ENCODE measurements at regions not wholly inside any gene's neighbourhood (a gene's known extent, or its start where the extent isn't known, plus 50 kb on each side); places are given as distances from the start of the nearest gene placed in this dataset.
"Not testable (repeated sequence)": the region's sequence is repeated elsewhere in the genome, so short reads cannot be mapped to it uniquely, and the experiment has no call there.

GRCh38 chr5:111976705-111977435, 219.9 kb upstream of the NREP start:
- peak; percentile 58 for DNase-seq (ENCODE audit: low spot score)

- DNase-seq (ENCODE audit: low spot score) = no peak
Observed at GRCh38 chr5:111975133-111975532, 218.1 kb upstream of the NREP start.

GRCh38 chr5:111973961-111974360, 217.0 kb upstream of the NREP start:
- peak; percentile 41 for DNase-seq (ENCODE audit: low spot score)

- no peak for DNase-seq (ENCODE audit: low spot score)
Observed at GRCh38 chr5:111972548-111972947, 215.6 kb upstream of the NREP start.

- DNase-seq (ENCODE audit: low spot score) = no peak
Observed at GRCh38 chr5:111972080-111972479, 215.1 kb upstream of the NREP start.

- DNase-seq (ENCODE audit: low spot score) = peak; percentile 43
Observed at GRCh38 chr5:111968459-111968858, 211.5 kb upstream of the NREP start.

- no peak for DNase-seq (ENCODE audit: low spot score)
Observed at GRCh38 chr5:111967463-111967862, 210.5 kb upstream of the NREP start.

- no peak for DNase-seq (ENCODE audit: low spot score)
Observed at GRCh38 chr5:111966290-111966689, 209.3 kb upstream of the NREP start.

GRCh38 chr5:111963555-111963954, 206.6 kb upstream of the NREP start:
- DNase-seq (ENCODE audit: low spot score) = no peak

- no peak for DNase-seq (ENCODE audit: low spot score)
Observed at GRCh38 chr5:111962906-111963305, 205.9 kb upstream of the NREP start.

GRCh38 chr5:111961862-111962261, 204.9 kb upstream of the NREP start:
- peak; percentile 69 for DNase-seq (ENCODE audit: low spot score)

- DNase-seq (ENCODE audit: low spot score) = no peak
Observed at GRCh38 chr5:111960476-111961215, 203.7 kb upstream of the NREP start.

- no peak for DNase-seq (ENCODE audit: low spot score)
Observed at GRCh38 chr5:111958851-111959250, 201.9 kb upstream of the NREP start.

- not testable (repeated sequence) for DNase-seq (ENCODE audit: low spot score)
Observed at GRCh38 chr5:111956765-111957164, 199.8 kb upstream of the NREP start.

- peak; percentile 40 for DNase-seq (ENCODE audit: low spot score)
Observed at GRCh38 chr5:111954516-111955395, 197.8 kb upstream of the NREP start.

- no peak for DNase-seq (ENCODE audit: low spot score)
Observed at GRCh38 chr5:111953351-111954127, 196.5 kb upstream of the NREP start.

GRCh38 chr5:111952555-111952954, 195.6 kb upstream of the NREP start:
- no peak for DNase-seq (ENCODE audit: low spot score)

- no peak for DNase-seq (ENCODE audit: low spot score)
Observed at GRCh38 chr5:111950660-111951059, 193.7 kb upstream of the NREP start.

GRCh38 chr5:111948092-111948841, 191.3 kb upstream of the NREP start:
- no peak for DNase-seq (ENCODE audit: low spot score)

- no peak for DNase-seq (ENCODE audit: low spot score)
Observed at GRCh38 chr5:111946556-111946955, 189.6 kb upstream of the NREP start.

GRCh38 chr5:111945535-111945934, 188.5 kb upstream of the NREP start:
- no peak for DNase-seq (ENCODE audit: low spot score)

Data from umbilical cord (tissue), 1 donor.